LNCaP clone FGC (cell line): ENCODE measurements at regions not wholly inside any gene's neighbourhood (a gene's known extent, or its start where the extent isn't known, plus 50 kb on each side); places are given as distances from the start of the nearest gene placed in this dataset.
"Not testable (repeated sequence)": the region's sequence is repeated elsewhere in the genome, so short reads cannot be mapped to it uniquely, and the experiment has no call there.

Source experiments
- DNase-seq: peaks from one replicate; pipeline ENCODE4 v3.0.0-alpha.2; 2011; ENCODE audit warnings: low read depth
- H3K4me3 ChIP-seq: 2 replicates; pipeline ENCODE4 v1.5.1; 2011; ENCODE audit warnings: mild to moderate bottlenecking, low read depth, low read length, control low read depth
- TF ChIP-seq, protein P1 (sequence below): IDR thresholded peaks from 2 replicates; pipeline ENCODE4 v1.5.1; 2012; ENCODE audit warnings: mild to moderate bottlenecking; ENCODE audit not compliant: control insufficient read depth, insufficient read depth; ENCODE audit errors: extremely low read depth

DNA sequence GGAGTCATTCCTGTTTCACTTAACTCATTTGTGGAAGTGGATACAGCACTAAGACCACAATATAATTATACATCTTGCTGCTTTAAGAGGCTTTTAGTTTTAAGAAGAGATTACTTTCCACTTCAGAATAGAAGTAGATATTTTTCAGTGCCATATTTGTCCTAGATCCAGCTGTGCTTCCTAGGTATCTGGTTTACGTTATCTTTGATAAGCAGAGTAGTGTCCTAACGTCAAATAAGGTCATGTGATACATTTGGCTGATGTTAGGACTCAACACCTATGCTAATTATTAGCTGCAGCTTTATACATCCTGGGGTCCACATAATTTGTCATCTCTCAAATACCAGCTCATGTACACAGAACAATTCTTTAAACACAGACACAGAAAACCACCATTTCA lies 196.2 kb upstream of the SMIM30 start:
- TF ChIP-seq, protein P1, sequence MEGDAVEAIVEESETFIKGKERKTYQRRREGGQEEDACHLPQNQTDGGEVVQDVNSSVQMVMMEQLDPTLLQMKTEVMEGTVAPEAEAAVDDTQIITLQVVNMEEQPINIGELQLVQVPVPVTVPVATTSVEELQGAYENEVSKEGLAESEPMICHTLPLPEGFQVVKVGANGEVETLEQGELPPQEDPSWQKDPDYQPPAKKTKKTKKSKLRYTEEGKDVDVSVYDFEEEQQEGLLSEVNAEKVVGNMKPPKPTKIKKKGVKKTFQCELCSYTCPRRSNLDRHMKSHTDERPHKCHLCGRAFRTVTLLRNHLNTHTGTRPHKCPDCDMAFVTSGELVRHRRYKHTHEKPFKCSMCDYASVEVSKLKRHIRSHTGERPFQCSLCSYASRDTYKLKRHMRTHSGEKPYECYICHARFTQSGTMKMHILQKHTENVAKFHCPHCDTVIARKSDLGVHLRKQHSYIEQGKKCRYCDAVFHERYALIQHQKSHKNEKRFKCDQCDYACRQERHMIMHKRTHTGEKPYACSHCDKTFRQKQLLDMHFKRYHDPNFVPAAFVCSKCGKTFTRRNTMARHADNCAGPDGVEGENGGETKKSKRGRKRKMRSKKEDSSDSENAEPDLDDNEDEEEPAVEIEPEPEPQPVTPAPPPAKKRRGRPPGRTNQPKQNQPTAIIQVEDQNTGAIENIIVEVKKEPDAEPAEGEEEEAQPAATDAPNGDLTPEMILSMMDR: no peak
- DNase-seq: no peak
- H3K4me3 ChIP-seq: no peak overlapping the region

GRCh38 chr7:113308399-113308798 lies 190.0 kb upstream of the SMIM30 start:
- no peak for DNase-seq
- TF ChIP-seq, protein P1: no peak

DNA sequence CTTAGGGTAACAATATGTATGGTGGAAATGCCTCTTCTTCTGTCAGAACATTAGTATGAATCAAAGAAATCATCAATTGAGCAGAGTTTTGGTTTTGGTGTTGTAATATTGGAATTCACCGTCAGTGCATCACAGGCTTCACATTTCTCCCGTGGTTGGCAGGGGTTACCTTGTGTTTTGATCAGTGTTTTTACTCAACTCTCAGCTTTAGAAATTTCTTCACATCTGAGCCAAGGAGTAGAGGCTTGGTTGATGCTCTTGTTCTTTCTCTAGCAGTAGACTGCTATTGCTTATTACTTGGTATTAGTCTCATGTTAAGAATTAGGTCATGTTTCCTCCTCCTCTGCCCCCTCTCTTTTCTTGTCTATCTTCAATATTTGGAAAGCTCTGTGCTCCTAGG lies 188.8 kb upstream of the SMIM30 start:
- no peak overlapping the region for H3K4me3 ChIP-seq
- TF ChIP-seq, protein P1: no peak
- no peak for DNase-seq

More at GRCh38 chr7:113308399-113308798, 190.0 kb upstream of the SMIM30 start:
- H3K4me3 ChIP-seq: no peak overlapping the region

DNA sequence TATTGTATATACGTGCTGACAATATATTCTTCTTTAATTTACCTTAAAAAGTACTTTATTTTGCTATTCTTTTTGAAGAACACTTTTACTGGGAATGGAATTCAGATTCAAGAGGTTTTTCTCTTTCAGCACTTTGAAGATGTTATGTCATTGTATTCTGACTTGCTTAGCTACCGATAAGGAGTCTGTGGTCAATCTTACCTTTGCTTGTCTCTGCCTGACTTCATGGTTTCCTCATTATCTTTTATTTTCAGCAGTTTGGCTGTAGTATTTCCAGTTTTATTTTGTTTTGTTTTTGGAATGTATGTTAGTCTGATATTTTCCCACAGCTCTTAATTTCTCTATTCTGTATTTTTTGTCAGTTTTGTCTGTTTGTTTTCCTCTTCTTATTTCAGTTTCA lies 187.9 kb upstream of the SMIM30 start:
- TF ChIP-seq, protein P1: no peak
- DNase-seq: no peak

DNA sequence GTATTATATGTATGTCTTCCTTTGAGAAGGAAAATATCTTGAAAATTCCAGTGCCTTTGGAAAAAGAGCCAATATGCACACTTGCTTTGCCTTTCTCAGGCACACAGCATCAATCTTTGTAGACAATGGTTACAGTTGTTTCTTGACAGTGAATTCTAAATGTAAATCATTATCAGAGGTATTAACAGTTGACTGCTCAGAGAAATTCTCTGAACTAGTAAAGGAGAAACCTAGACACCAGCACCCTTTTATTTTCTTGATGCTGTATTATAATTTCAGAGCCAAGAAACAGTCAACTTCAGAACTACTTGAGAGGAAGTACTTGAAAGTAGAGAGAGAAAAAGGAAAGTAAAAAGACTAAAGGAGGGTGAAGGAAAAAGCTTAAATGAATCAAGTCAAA lies 185.8 kb upstream of the SMIM30 start:
- no peak overlapping the region for H3K4me3 ChIP-seq
- no peak for DNase-seq
- TF ChIP-seq, protein P1: no peak

More for the DNA sequence above, 187.9 kb upstream of the SMIM30 start:
- no peak overlapping the region for H3K4me3 ChIP-seq

DNA sequence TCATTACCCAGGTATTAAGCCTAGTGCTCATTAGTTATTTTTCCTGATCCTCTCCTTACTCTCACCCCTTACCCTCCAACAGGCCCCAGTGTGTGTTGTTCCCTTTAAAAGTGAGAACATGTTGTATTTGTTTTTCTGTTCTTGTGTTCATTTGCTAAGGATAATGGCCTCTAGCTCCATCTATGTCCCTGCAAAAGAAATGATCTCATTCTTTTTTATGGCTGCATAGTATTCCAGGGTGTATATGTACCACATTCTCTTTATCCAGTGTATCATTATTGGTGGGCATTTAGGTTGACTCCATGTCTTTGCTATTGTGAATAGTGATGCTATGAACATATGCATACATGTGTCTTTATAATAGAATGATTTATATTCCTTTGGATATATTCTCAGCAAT lies 185.0 kb upstream of the SMIM30 start:
- H3K4me3 ChIP-seq, DNase-seq: not testable (repeated sequence)

GRCh38 chr7:113301983-113302382 lies 183.6 kb upstream of the SMIM30 start:
- TF ChIP-seq, protein P1: no peak
- no peak overlapping the region for H3K4me3 ChIP-seq
- DNase-seq: no peak
